ENCODE measurements at regions not wholly inside any gene's neighbourhood (a gene's known extent, or its start where the extent isn't known, plus 50 kb on each side); places are given as distances from the start of the nearest gene placed in this dataset.

DNA sequence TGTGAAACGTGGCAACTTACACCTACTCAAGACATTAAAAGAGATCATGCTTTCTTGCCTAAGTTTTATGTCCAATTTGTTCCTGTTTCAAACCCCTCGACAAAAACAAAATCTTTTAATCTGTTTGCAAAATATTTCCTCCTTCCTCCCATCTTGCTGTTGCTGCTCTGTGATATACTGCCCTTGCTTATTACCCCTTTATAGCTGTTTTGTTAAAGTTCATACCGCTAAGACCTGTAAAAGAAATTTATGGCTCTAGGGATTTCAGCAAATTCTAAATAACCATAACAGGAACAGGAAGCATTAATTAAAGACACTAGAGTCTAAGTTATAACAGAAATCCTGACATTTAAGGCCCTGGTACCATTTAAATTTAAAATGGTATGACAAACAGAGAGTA is 1268.2 kb upstream of the PIK3C3 start:
- Histone ChIP-seq H3K36me3 (ENCODE audit: control insufficient read depth in 4 of 4, insufficient read depth in 3 of 4, low read depth in 1 of 4, low read length in 3 of 4) (no peaks in the 10 kb centered on the region), H3K9me3 (ENCODE audit: control insufficient read depth in 4 of 4, low read length in 3 of 4) (no peaks in the 10 kb centered on the region), H3K27ac (ENCODE audit: low read depth in 1 of 2, low read length in 2 of 2) (no peak overlapping the region), H3K4me1 (ENCODE audit: control insufficient read depth in 4 of 4, insufficient read depth in 4 of 4, low read length in 3 of 4) (no peaks in the 10 kb centered on the region), H3K27me3 (ENCODE audit: control insufficient read depth in 4 of 4, insufficient read depth in 4 of 4, low read length in 3 of 4) (no peaks in the 10 kb centered on the region), H3K4me3 (ENCODE audit: low read depth in 1 of 3, low read length in 3 of 3) (no peak overlapping the region), H3K9ac (ENCODE audit: low read depth in 1 of 2, low read length in 2 of 2) (no peak overlapping the region)
- DNase-seq (ENCODE audit: low spot score): no peak
- 52% methylated on average over 3 of the region's 3 CpGs for WGBS
- TF ChIP-seq RAD21 (IDR thresholded peaks at IDR 0.05): no peak
- no peak for TF ChIP-seq FOXA1 (IDR thresholded peaks at IDR 0.05)
- TF ChIP-seq TAF1 (conservative IDR thresholded peaks at IDR 0.05): no peak
- no peak for TF ChIP-seq MAX (IDR thresholded peaks at IDR 0.05)
- TF ChIP-seq HNF4A (conservative IDR thresholded peaks at IDR 0.05): no peak
- TF ChIP-seq RXRA (IDR thresholded peaks at IDR 0.05): no peak
- no peak for TF ChIP-seq NR2F2 (IDR thresholded peaks at IDR 0.05)
- TF ChIP-seq ATF3 (IDR thresholded peaks at IDR 0.05): no peak
- TF ChIP-seq FOXA2 (IDR thresholded peaks at IDR 0.05): no peak
- TF ChIP-seq YY1 (IDR thresholded peaks at IDR 0.05): no peak
- TF ChIP-seq JUND (IDR thresholded peaks at IDR 0.05): no peak
- TF ChIP-seq HNF4G (IDR thresholded peaks at IDR 0.05): no peak
- TF ChIP-seq, protein P1, sequence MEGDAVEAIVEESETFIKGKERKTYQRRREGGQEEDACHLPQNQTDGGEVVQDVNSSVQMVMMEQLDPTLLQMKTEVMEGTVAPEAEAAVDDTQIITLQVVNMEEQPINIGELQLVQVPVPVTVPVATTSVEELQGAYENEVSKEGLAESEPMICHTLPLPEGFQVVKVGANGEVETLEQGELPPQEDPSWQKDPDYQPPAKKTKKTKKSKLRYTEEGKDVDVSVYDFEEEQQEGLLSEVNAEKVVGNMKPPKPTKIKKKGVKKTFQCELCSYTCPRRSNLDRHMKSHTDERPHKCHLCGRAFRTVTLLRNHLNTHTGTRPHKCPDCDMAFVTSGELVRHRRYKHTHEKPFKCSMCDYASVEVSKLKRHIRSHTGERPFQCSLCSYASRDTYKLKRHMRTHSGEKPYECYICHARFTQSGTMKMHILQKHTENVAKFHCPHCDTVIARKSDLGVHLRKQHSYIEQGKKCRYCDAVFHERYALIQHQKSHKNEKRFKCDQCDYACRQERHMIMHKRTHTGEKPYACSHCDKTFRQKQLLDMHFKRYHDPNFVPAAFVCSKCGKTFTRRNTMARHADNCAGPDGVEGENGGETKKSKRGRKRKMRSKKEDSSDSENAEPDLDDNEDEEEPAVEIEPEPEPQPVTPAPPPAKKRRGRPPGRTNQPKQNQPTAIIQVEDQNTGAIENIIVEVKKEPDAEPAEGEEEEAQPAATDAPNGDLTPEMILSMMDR (IDR thresholded peaks at IDR 0.05; ENCODE audit: low read depth, low read length, missing input control): no peak
- TF ChIP-seq GABPA (IDR thresholded peaks at IDR 0.05 in 1 of 2, conservative IDR thresholded peaks at IDR 0.05 in 1 of 2): no peak
- no peak for TF ChIP-seq REST (IDR thresholded peaks at IDR 0.05)
- TF ChIP-seq EGR1 (IDR thresholded peaks at IDR 0.05; ENCODE audit: low read depth in 2 of 2): no peak
- TF ChIP-seq SP1 (IDR thresholded peaks at IDR 0.05): no peak
- TF ChIP-seq, protein P2, sequence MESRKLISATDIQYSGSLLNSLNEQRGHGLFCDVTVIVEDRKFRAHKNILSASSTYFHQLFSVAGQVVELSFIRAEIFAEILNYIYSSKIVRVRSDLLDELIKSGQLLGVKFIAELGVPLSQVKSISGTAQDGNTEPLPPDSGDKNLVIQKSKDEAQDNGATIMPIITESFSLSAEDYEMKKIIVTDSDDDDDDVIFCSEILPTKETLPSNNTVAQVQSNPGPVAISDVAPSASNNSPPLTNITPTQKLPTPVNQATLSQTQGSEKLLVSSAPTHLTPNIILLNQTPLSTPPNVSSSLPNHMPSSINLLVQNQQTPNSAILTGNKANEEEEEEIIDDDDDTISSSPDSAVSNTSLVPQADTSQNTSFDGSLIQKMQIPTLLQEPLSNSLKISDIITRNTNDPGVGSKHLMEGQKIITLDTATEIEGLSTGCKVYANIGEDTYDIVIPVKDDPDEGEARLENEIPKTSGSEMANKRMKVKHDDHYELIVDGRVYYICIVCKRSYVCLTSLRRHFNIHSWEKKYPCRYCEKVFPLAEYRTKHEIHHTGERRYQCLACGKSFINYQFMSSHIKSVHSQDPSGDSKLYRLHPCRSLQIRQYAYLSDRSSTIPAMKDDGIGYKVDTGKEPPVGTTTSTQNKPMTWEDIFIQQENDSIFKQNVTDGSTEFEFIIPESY (IDR thresholded peaks at IDR 0.05): no peak

Measured in liver (tissue), 8 donors.